Neural crest cell (in vitro differentiated cells): ENCODE measurements at regions not wholly inside any gene's neighbourhood (a gene's known extent, or its start where the extent isn't known, plus 50 kb on each side); places are given as distances from the start of the nearest gene placed in this dataset.

Experiments used
- DNase-seq: peaks from one replicate; pipeline ENCODE4 v3.0.0; 2021; ENCODE audit warnings: low read depth, mixed read lengths, low spot score
- H3K27ac Mint-ChIP-seq: one replicate; pipeline ENCODE4 v1.8.0; 2021; ENCODE audit warnings: mild to moderate bottlenecking, mixed read lengths; ENCODE audit not compliant: unreplicated experiment
- H3K27me3 Mint-ChIP-seq: 2 replicates; pipeline ENCODE4 v1.8.0; 2021; ENCODE audit warnings: low read depth, mild to moderate bottlenecking, mixed read lengths
- H3K36me3 Mint-ChIP-seq: 2 replicates; pipeline ENCODE4 v1.8.0; 2021; ENCODE audit warnings: low read depth, mild to moderate bottlenecking, mixed read lengths
- H3K4me1 Mint-ChIP-seq: 2 replicates; pipeline ENCODE4 v1.8.0; 2021; ENCODE audit warnings: mixed read lengths
- H3K4me3 Mint-ChIP-seq: one replicate; pipeline ENCODE4 v1.8.0; 2021; ENCODE audit warnings: mild to moderate bottlenecking, mixed read lengths
- H3K9me3 Mint-ChIP-seq: 2 replicates; pipeline ENCODE4 v1.8.0; 2021; ENCODE audit warnings: mixed read lengths
- CTCF ChIP-seq: fragments of 200-600 bp; sonication (generic); conservative IDR thresholded peaks from 2 replicates; pipeline ENCODE4 v1.5.0; 2021; ENCODE audit warnings: antibody characterized with exemption, mild to moderate bottlenecking

GRCh38 chr6:134467620-134468019, 149.7 kb upstream of the SGK1 start:
- H3K36me3 Mint-ChIP-seq = no peaks in the 10 kb centered on the region
- H3K27ac Mint-ChIP-seq = no peak overlapping the region
- no peak for DNase-seq
- H3K9me3 Mint-ChIP-seq = no peaks in the 10 kb centered on the region
- no peak for TF ChIP-seq CTCF
- no peak overlapping the region for H3K4me3 Mint-ChIP-seq
- no peaks in the 10 kb centered on the region for H3K27me3 Mint-ChIP-seq
- no peaks in the 10 kb centered on the region for H3K4me1 Mint-ChIP-seq

- H3K4me3 Mint-ChIP-seq = no peak overlapping the region
- no peak overlapping the region for H3K27ac Mint-ChIP-seq
- no peak for TF ChIP-seq CTCF
- no peaks in the 10 kb centered on the region for H3K9me3 Mint-ChIP-seq
- H3K4me1 Mint-ChIP-seq = no peaks in the 10 kb centered on the region
- no peak for DNase-seq
- no peaks in the 10 kb centered on the region for H3K27me3 Mint-ChIP-seq
- H3K36me3 Mint-ChIP-seq = no peaks in the 10 kb centered on the region
Measured at GRCh38 chr6:134466771-134467525, 149.0 kb upstream of the SGK1 start.

GRCh38 chr6:134464690-134465411, 146.9 kb upstream of the SGK1 start:
- H3K9me3 Mint-ChIP-seq = peaks cover under 1% of the 10 kb centered on the region
- no peak overlapping the region for H3K4me3 Mint-ChIP-seq
- no peaks in the 10 kb centered on the region for H3K27me3 Mint-ChIP-seq
- H3K27ac Mint-ChIP-seq = no peak overlapping the region
- DNase-seq = no peak
- H3K4me1 Mint-ChIP-seq = no peaks in the 10 kb centered on the region
- no peak for TF ChIP-seq CTCF
- no peaks in the 10 kb centered on the region for H3K36me3 Mint-ChIP-seq

- no peak overlapping the region for H3K4me3 Mint-ChIP-seq
- no peak overlapping the region for H3K27ac Mint-ChIP-seq
- TF ChIP-seq CTCF = no peak
- no peaks in the 10 kb centered on the region for H3K27me3 Mint-ChIP-seq
- H3K4me1 Mint-ChIP-seq = peaks cover 1% of the 10 kb centered on the region
- no peak for DNase-seq
- H3K36me3 Mint-ChIP-seq = no peaks in the 10 kb centered on the region
- peaks cover 3% of the 10 kb centered on the region for H3K9me3 Mint-ChIP-seq
Measured at GRCh38 chr6:134458857-134459657, 141.1 kb upstream of the SGK1 start.

GRCh38 chr6:134457941-134458340, 140.0 kb upstream of the SGK1 start:
- Mint-ChIP-seq H3K4me1 (peaks cover 3% of the 10 kb centered on the region), H3K4me3 (no peak overlapping the region), H3K27ac (no peak overlapping the region), H3K9me3 (peaks cover 3% of the 10 kb centered on the region), H3K27me3 (no peaks in the 10 kb centered on the region), H3K36me3 (no peaks in the 10 kb centered on the region)
- no peak for TF ChIP-seq CTCF
- no peak for DNase-seq
